ENCODE measurements at regions not wholly inside any gene's neighbourhood (a gene's known extent, or its start where the extent isn't known, plus 50 kb on each side); places are given as distances from the start of the nearest gene placed in this dataset.

GRCh38 chr6:91135406-91136103 lies 548.7 kb upstream of the MAP3K7 start:
- no peak overlapping the region for H3K27ac ChIP-seq
- H3K36me3 ChIP-seq = no peaks in the 10 kb centered on the region
- peaks cover 7% of the 10 kb centered on the region for H3K4me1 ChIP-seq
- no peaks in the 10 kb centered on the region for H3K9me3 ChIP-seq (replicated peaks)
- H3K4me3 ChIP-seq = no peak overlapping the region
- no peaks in the 10 kb centered on the region for H3K27me3 ChIP-seq
- DNase-seq = no peak

DNA sequence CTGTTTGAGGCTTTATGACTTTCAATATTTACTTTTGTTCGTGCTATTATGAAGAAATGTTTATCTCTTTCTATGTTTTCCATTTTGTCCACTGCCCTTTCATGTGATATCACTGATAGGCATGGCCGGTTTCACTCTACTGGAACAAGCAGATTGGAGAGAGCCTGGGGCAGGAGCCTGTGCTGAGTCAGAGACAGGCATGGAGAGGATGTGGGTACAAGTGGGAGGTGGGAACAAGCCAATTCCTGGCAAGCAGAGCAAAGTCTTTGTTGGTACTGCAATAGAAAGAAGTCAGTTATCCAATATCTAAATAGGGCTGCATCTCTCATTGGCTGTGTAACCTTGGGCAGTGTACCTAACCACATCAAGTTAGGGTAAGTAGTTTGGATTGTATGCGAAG lies 545.6 kb upstream of the MAP3K7 start:
- Histone ChIP-seq H3K4me1 (peaks cover 6% of the 10 kb centered on the region; the same call in 1 of the 2 replicates), H3K9me3 (replicated peaks) (no peaks in the 10 kb centered on the region), H3K27ac (no peak overlapping the region), H3K36me3 (no peaks in the 10 kb centered on the region), H3K27me3 (no peaks in the 10 kb centered on the region), H3K4me3 (no peak overlapping the region)
- DNase-seq = peak; percentile 11 to 22

DNA sequence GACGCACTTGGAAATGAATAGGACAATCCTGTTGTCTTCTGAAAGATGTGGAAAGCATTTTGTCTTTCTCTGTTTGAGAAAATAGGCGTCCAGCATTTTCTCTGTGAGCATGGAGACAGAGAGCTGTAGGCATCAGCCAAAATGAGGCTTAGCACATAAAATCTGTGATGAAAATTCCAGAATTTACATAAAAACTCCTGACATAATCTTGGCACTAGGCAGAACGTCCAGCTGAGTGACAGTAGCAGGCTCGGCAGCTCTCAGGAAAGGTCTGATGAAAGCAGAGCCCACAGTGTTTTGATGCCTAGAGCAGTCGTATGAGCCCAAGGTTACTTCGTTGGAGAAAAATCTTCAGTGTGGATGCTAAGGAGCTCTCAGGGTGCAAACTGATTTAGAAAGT lies 543.3 kb upstream of the MAP3K7 start:
- peak in 1 of 2 experiments; percentile 8 for DNase-seq
- Histone ChIP-seq H3K27me3 (no peaks in the 10 kb centered on the region), H3K36me3 (no peaks in the 10 kb centered on the region), H3K4me3 (no peak overlapping the region), H3K4me1 (peaks cover 6% of the 10 kb centered on the region; the same call in 1 of the 2 replicates), H3K27ac (no peak overlapping the region), H3K9me3 (replicated peaks) (no peaks in the 10 kb centered on the region)

DNA sequence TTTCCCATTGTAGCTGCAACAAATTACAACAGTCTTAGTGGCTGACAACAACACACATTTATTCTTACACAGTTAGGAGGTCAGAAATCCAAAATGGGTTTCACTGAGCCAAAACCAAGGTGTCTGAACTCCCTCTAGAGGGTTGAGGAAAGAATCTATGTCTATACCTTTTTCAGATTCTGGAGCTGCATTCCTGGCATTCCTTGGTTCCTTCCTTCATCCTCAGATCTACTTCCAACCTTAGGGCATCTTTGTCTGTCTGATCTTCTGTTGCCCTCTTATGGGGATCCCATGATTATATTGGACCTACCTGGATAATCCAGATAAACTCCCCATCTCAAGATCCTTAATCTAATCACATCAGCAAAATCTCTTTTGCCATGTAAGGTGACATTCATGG lies 540.9 kb upstream of the MAP3K7 start:
- H3K9me3 ChIP-seq (replicated peaks) = no peaks in the 10 kb centered on the region
- peaks cover 6% of the 10 kb centered on the region; the same call in 1 of the 2 replicates for H3K4me1 ChIP-seq
- H3K27me3 ChIP-seq = no peaks in the 10 kb centered on the region
- H3K4me3 ChIP-seq = no peak overlapping the region
- DNase-seq = no peak
- H3K27ac ChIP-seq = no peak overlapping the region
- H3K36me3 ChIP-seq = no peaks in the 10 kb centered on the region

GRCh38 chr6:91126876-91127275 lies 540.0 kb upstream of the MAP3K7 start:
- Histone ChIP-seq H3K27me3 (no peaks in the 10 kb centered on the region), H3K27ac (no peak overlapping the region), H3K4me1 (no peaks in the 10 kb centered on the region), H3K36me3 (no peaks in the 10 kb centered on the region), H3K9me3 (replicated peaks) (no peaks in the 10 kb centered on the region), H3K4me3 (no peak overlapping the region)
- DNase-seq = no peak

DNA sequence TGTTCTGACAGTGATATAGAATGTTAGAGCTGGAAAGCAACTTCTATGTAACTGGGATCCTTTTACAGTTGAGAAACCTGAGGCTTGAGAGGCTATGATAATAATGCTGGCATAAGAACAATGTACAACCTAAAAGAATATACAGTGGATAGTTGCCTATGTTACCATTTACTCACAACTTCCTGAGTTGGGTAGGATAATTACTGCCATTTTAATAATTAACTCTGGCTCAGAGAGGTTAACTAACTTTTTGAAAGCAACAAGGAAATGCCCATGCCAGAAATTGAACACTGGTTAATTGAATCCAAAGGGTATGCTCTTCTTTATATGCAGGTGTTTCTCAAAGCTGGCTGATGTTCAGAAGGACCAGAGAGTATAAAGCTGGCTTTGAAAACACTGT lies 530.7 kb upstream of the MAP3K7 start:
- Histone ChIP-seq H3K4me3 (no peak overlapping the region), H3K27me3 (no peaks in the 10 kb centered on the region), H3K9me3 (replicated peaks) (no peaks in the 10 kb centered on the region), H3K36me3 (no peaks in the 10 kb centered on the region), H3K27ac (no peak overlapping the region), H3K4me1 (no peaks in the 10 kb centered on the region)
- DNase-seq = no peak

GRCh38 chr6:91114123-91114708 lies 527.3 kb upstream of the MAP3K7 start:
- no peak for DNase-seq
- Histone ChIP-seq H3K4me3 (no peak overlapping the region), H3K4me1 (no peaks in the 10 kb centered on the region), H3K36me3 (no peaks in the 10 kb centered on the region), H3K9me3 (replicated peaks) (no peaks in the 10 kb centered on the region), H3K27ac (no peak overlapping the region), H3K27me3 (no peaks in the 10 kb centered on the region)

- Histone ChIP-seq H3K4me1 (no peaks in the 10 kb centered on the region), H3K9me3 (replicated peaks) (no peaks in the 10 kb centered on the region), H3K27me3 (no peaks in the 10 kb centered on the region), H3K27ac (no peak overlapping the region), H3K36me3 (no peaks in the 10 kb centered on the region), H3K4me3 (no peak overlapping the region)
- DNase-seq = no peak
Measured at GRCh38 chr6:91106083-91106482, 519.2 kb upstream of the MAP3K7 start.

GRCh38 chr6:91105532-91105931 lies 518.7 kb upstream of the MAP3K7 start:
- no peaks in the 10 kb centered on the region for H3K27me3 ChIP-seq
- H3K9me3 ChIP-seq (replicated peaks) = no peaks in the 10 kb centered on the region
- no peak for DNase-seq
- H3K27ac ChIP-seq = no peak overlapping the region
- no peaks in the 10 kb centered on the region for H3K4me1 ChIP-seq
- no peak overlapping the region for H3K4me3 ChIP-seq
- no peaks in the 10 kb centered on the region for H3K36me3 ChIP-seq

DNA sequence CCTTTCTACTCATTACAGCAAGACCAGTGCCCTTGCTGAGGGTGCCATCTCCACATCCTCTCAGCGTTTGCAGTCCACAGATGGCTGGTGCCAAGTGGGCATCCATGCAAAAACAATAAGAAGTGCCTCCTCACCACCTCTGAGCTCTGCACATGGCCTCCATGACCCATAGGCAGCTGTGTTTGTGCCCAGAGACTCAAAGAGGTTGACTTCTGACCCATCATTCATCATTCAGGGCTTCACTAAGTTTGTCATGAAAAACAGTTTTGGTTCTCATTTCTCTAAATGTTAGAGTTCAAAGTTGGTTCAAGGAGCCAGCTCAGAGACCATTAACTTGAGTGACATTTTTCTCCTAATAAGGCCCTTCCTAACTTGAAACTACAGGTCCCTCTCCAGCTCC lies 512.6 kb upstream of the MAP3K7 start:
- Histone ChIP-seq H3K36me3 (no peaks in the 10 kb centered on the region), H3K27me3 (no peaks in the 10 kb centered on the region), H3K4me3 (no peak overlapping the region), H3K27ac (no peak overlapping the region), H3K9me3 (replicated peaks) (no peaks in the 10 kb centered on the region), H3K4me1 (no peaks in the 10 kb centered on the region)
- no peak for DNase-seq

GRCh38 chr6:91098006-91098405 lies 511.1 kb upstream of the MAP3K7 start:
- Histone ChIP-seq H3K36me3 (no peaks in the 10 kb centered on the region), H3K4me1 (no peaks in the 10 kb centered on the region), H3K27ac (no peak overlapping the region), H3K27me3 (no peaks in the 10 kb centered on the region), H3K9me3 (replicated peaks) (no peaks in the 10 kb centered on the region), H3K4me3 (no peak overlapping the region)
- DNase-seq = no peak

- no peaks in the 10 kb centered on the region for H3K9me3 ChIP-seq (replicated peaks)
- DNase-seq = no peak
- H3K4me1 ChIP-seq = no peaks in the 10 kb centered on the region
- no peaks in the 10 kb centered on the region for H3K36me3 ChIP-seq
- no peak overlapping the region for H3K27ac ChIP-seq
- H3K27me3 ChIP-seq = no peaks in the 10 kb centered on the region
- H3K4me3 ChIP-seq = no peak overlapping the region
Measured at GRCh38 chr6:91097364-91097763, 510.5 kb upstream of the MAP3K7 start.

DNA sequence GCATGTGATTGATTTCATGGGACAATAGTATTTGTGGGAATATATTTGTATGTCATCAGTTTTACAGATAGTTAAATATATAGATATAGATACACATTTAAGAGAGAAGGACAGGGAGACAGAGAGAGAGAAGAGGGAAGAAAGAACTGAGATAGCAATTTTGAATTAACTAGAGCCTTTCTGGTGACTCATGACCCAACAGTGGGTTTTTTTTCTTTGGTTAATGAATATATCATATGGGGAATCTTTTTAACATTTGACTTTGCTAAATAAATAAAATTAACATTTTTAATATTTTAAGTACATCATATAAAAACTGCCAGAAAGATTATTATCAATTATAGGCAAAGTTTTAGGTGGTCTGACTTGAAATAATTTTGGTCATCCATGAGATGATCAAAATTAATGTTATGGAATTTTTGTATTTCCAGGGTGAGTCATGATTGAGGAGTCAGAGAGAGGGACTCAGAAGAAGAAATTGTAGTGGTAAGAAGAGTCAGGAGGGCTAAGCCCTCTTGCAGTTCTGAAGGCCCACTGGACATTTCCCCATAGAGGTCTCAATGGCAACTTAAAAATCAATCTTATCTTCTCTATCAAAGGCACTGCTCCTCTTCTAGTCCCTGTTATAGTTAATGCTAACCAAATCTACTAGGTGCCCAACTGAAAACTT lies 508.1 kb upstream of the MAP3K7 start:
- Histone ChIP-seq H3K27me3 (no peaks in the 10 kb centered on the region), H3K9me3 (replicated peaks) (no peaks in the 10 kb centered on the region), H3K4me3 (no peak overlapping the region), H3K4me1 (no peaks in the 10 kb centered on the region), H3K36me3 (no peaks in the 10 kb centered on the region), H3K27ac (no peak overlapping the region)
- DNase-seq = no peak

DNA sequence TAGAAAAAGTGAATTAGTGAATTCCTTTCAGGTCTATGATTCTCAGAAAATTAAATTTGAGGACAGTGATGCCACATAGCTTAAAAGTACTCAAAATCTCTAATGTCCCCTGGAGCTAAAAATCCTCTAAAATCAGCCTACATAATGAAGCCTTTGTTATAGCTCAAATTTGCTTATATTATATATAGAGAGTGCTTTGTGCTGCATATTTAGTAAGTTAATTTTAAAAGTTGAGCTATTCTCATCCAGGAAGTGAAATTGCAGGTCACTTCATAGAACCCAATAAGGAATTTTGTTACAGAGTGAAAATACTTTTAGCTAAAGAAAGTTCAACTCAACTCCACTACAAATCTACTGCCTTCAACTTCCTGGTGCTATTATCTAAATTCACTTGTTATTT lies 507.5 kb upstream of the MAP3K7 start:
- no peaks in the 10 kb centered on the region for H3K27me3 ChIP-seq
- H3K9me3 ChIP-seq (replicated peaks) = no peaks in the 10 kb centered on the region
- no peak for DNase-seq

DNA sequence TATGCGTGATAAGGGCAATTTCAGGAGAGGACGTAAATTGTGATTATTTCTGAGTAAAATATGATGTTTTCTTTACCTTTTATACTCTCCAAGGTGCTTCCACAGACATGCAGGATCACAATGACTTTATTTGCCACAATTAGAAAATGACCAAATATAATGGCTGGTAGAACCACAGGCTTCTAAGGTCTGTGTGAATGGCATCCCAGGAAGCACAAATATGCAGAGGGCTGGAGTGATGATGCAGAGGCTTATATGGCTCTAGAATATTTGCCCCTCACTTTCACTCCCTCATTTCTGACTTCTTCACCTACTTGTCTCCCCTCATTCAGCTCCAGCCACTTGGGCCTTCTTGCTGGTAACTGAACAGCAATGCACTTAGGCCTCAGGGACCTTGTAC lies 502.1 kb upstream of the MAP3K7 start:
- Histone ChIP-seq H3K4me1 (no peaks in the 10 kb centered on the region), H3K27ac (no peak overlapping the region), H3K4me3 (no peak overlapping the region), H3K9me3 (replicated peaks) (no peaks in the 10 kb centered on the region), H3K27me3 (no peaks in the 10 kb centered on the region), H3K36me3 (no peaks in the 10 kb centered on the region)
- no peak for DNase-seq

More for the DNA sequence above, 507.5 kb upstream of the MAP3K7 start:
- no peaks in the 10 kb centered on the region for H3K4me1 ChIP-seq
- H3K36me3 ChIP-seq = no peaks in the 10 kb centered on the region
- H3K27ac ChIP-seq = no peak overlapping the region
- H3K4me3 ChIP-seq = no peak overlapping the region
